SKM-1 (cell line): ENCODE measurements at regions not wholly inside any gene's neighbourhood (a gene's known extent, or its start where the extent isn't known, plus 50 kb on each side); places are given as distances from the start of the nearest gene placed in this dataset.
"Not testable (repeated sequence)": the region's sequence is repeated elsewhere in the genome, so short reads cannot be mapped to it uniquely, and the experiment has no call there.

Experiments
- DNase-seq: peaks from one replicate; lab custom pipeline; 2025; ENCODE audit not compliant: unreplicated experiment; lab: John Stamatoyannopoulos, UW

- no peak for DNase-seq
Measured at GRCh38 chr3:95715128-95715527, 1099.3 kb upstream of the EPHA6 start.

- DNase-seq: no peak
Measured at GRCh38 chr3:95717048-95717447, 1097.3 kb upstream of the EPHA6 start.

- no peak for DNase-seq
Measured at GRCh38 chr3:95718168-95718567, 1096.2 kb upstream of the EPHA6 start.

- no peak for DNase-seq
Measured at GRCh38 chr3:95719481-95719880, 1094.9 kb upstream of the EPHA6 start.

GRCh38 chr3:95721938-95722337 lies 1092.5 kb upstream of the EPHA6 start:
- peak; percentile 14 for DNase-seq

GRCh38 chr3:95725770-95726169 lies 1088.6 kb upstream of the EPHA6 start:
- DNase-seq: no peak

- DNase-seq: no peak
Measured at GRCh38 chr3:95731753-95732152, 1082.6 kb upstream of the EPHA6 start.

GRCh38 chr3:95733336-95733735 lies 1081.1 kb upstream of the EPHA6 start:
- no peak for DNase-seq

GRCh38 chr3:95738045-95738444 lies 1076.3 kb upstream of the EPHA6 start:
- DNase-seq: no peak

GRCh38 chr3:95744896-95745295 lies 1069.5 kb upstream of the EPHA6 start:
- DNase-seq: not testable (repeated sequence)

- no peak for DNase-seq
Measured at GRCh38 chr3:95750097-95750496, 1064.3 kb upstream of the EPHA6 start.

GRCh38 chr3:95751509-95751908 lies 1062.9 kb upstream of the EPHA6 start:
- no peak for DNase-seq

GRCh38 chr3:95752199-95752598 lies 1062.2 kb upstream of the EPHA6 start:
- no peak for DNase-seq

- no peak for DNase-seq
Measured at GRCh38 chr3:95758707-95759106, 1055.7 kb upstream of the EPHA6 start.

- no peak for DNase-seq
Measured at GRCh38 chr3:95759614-95760301, 1054.6 kb upstream of the EPHA6 start.

- no peak for DNase-seq
Measured at GRCh38 chr3:95775486-95776094, 1038.8 kb upstream of the EPHA6 start.

- no peak for DNase-seq
Measured at GRCh38 chr3:95781598-95781997, 1032.8 kb upstream of the EPHA6 start.

- DNase-seq: no peak
Measured at GRCh38 chr3:95789111-95789510, 1025.3 kb upstream of the EPHA6 start.

- no peak for DNase-seq
Measured at GRCh38 chr3:95797081-95797480, 1017.3 kb upstream of the EPHA6 start.

- no peak for DNase-seq
Measured at GRCh38 chr3:95798628-95799027, 1015.8 kb upstream of the EPHA6 start.

- no peak for DNase-seq
Measured at GRCh38 chr3:95810462-95810861, 1003.9 kb upstream of the EPHA6 start.

- no peak for DNase-seq
Measured at GRCh38 chr3:95813244-95813643, 1001.1 kb upstream of the EPHA6 start.

GRCh38 chr3:95815828-95816227 lies 998.6 kb upstream of the EPHA6 start:
- no peak for DNase-seq
